ENCODE measurements at regions not wholly inside any gene's neighbourhood (a gene's known extent, or its start where the extent isn't known, plus 50 kb on each side); places are given as distances from the start of the nearest gene placed in this dataset.

GRCh38 chr2:72040629-72041571 is 106.8 kb downstream of the CYP26B1 start:
- H3K27me3 ChIP-seq (replicated peaks; ENCODE audit: control insufficient read depth, insufficient read depth, low read length): no peaks in the 10 kb centered on the region; the same call in 1 of the 2 replicates
- TF ChIP-seq CTCF (IDR thresholded peaks at IDR 0.05; ENCODE audit: insufficient read depth, low read length, poor library complexity, severe bottlenecking): no peak
- DNase-seq (ENCODE audit: extremely low read depth, insufficient read length): no peak

GRCh38 chr2:72038524-72038923 is 109.1 kb downstream of the CYP26B1 start:
- no peak overlapping the region for H3K4me3 ChIP-seq (replicated peaks; ENCODE audit: low read depth, low read length)
- no peak for DNase-seq (ENCODE audit: extremely low read depth, insufficient read length)
- no peaks in the 10 kb centered on the region; the same call in 1 of the 2 replicates for H3K27me3 ChIP-seq (replicated peaks; ENCODE audit: control insufficient read depth, insufficient read depth, low read length)
- no peak for TF ChIP-seq CTCF (IDR thresholded peaks at IDR 0.05; ENCODE audit: insufficient read depth, low read length, poor library complexity, severe bottlenecking)
- H3K36me3 ChIP-seq (ENCODE audit: control insufficient read depth, insufficient read depth, low read length): no peaks in the 10 kb centered on the region

More at GRCh38 chr2:72040629-72041571, 106.8 kb downstream of the CYP26B1 start:
- no peaks in the 10 kb centered on the region for H3K36me3 ChIP-seq (ENCODE audit: control insufficient read depth, insufficient read depth, low read length)
- H3K4me3 ChIP-seq (replicated peaks; ENCODE audit: low read depth, low read length): no peak overlapping the region

GRCh38 chr2:72037261-72037666 is 110.4 kb downstream of the CYP26B1 start:
- TF ChIP-seq CTCF (IDR thresholded peaks at IDR 0.05; ENCODE audit: insufficient read depth, low read length, poor library complexity, severe bottlenecking): no peak
- Histone ChIP-seq H3K4me3 (replicated peaks; ENCODE audit: low read depth, low read length) (no peak overlapping the region), H3K36me3 (ENCODE audit: control insufficient read depth, insufficient read depth, low read length) (no peaks in the 10 kb centered on the region), H3K27me3 (replicated peaks; ENCODE audit: control insufficient read depth, insufficient read depth, low read length) (no peaks in the 10 kb centered on the region; the same call in 1 of the 2 replicates)
- DNase-seq (ENCODE audit: extremely low read depth, insufficient read length): no peak

GRCh38 chr2:72036595-72036994 is 111.1 kb downstream of the CYP26B1 start:
- no peak for TF ChIP-seq CTCF (IDR thresholded peaks at IDR 0.05; ENCODE audit: insufficient read depth, low read length, poor library complexity, severe bottlenecking)
- no peak for DNase-seq (ENCODE audit: extremely low read depth, insufficient read length)
- Histone ChIP-seq H3K36me3 (ENCODE audit: control insufficient read depth, insufficient read depth, low read length) (no peaks in the 10 kb centered on the region), H3K27me3 (replicated peaks; ENCODE audit: control insufficient read depth, insufficient read depth, low read length) (no peaks in the 10 kb centered on the region; the same call in 1 of the 2 replicates), H3K4me3 (replicated peaks; ENCODE audit: low read depth, low read length) (no peak overlapping the region)

GRCh38 chr2:72036173-72036545 is 111.5 kb downstream of the CYP26B1 start:
- no peak for TF ChIP-seq CTCF (IDR thresholded peaks at IDR 0.05; ENCODE audit: insufficient read depth, low read length, poor library complexity, severe bottlenecking)
- Histone ChIP-seq H3K36me3 (ENCODE audit: control insufficient read depth, insufficient read depth, low read length) (no peaks in the 10 kb centered on the region), H3K4me3 (replicated peaks; ENCODE audit: low read depth, low read length) (no peak overlapping the region), H3K27me3 (replicated peaks; ENCODE audit: control insufficient read depth, insufficient read depth, low read length) (no peaks in the 10 kb centered on the region; the same call in 1 of the 2 replicates)
- DNase-seq (ENCODE audit: extremely low read depth, insufficient read length): no peak

All from GM06990 (cell line).